ENCODE measurements at regions not wholly inside any gene's neighbourhood (a gene's known extent, or its start where the extent isn't known, plus 50 kb on each side); places are given as distances from the start of the nearest gene placed in this dataset.

- no peak for TF ChIP-seq CTCF (IDR thresholded peaks at IDR 0.05; ENCODE audit: insufficient read depth, low read length)
- no peak for TF ChIP-seq GABPA (IDR thresholded peaks at IDR 0.05; ENCODE audit: low read depth)
These were observed 180.6 kb upstream of the TMPO start for GRCh38 chr12:98334768-98335167.

Measured in HL-60 (cell line).